ENCODE measurements at regions not wholly inside any gene's neighbourhood (a gene's known extent, or its start where the extent isn't known, plus 50 kb on each side); places are given as distances from the start of the nearest gene placed in this dataset.
"Not testable (repeated sequence)": the region's sequence is repeated elsewhere in the genome, so short reads cannot be mapped to it uniquely, and the experiment has no call there.

DNA sequence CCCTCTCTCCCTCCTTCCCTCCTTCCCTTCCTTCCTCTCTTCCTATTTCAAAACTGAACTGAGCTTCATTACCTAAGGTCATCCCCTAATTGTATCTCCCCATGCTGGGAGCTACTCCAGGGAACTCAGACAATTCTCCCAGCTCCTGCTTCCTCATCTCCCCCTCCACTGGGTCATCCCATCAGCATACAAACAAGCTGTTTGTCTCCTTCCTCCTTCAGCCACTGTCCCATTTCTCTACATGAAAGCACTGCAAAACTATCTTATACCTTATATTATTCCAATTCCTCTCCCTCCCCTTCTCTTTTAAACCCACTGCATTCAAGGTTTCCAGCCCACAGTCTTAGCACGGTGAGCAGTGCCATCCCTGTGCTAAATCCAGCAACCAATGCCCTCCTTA is 262.4 kb downstream of the AGTPBP1 start:
- CTCF ChIA-PET = no interaction called here
- no peak overlapping the region for H3K9ac ChIP-seq (ENCODE audit: low read length)
- DNase-seq (no peak), ATAC-seq (no peak)
- H3K79me2 ChIP-seq (ENCODE audit: low read length) = no peaks in the 10 kb centered on the region
- BruUV-seq (replicated peaks) = no TSS peak
- no peaks in the 10 kb centered on the region for H3F3A ChIP-seq (ENCODE audit: low read length, unreplicated experiment)
- no peak overlapping the region for H3K27ac ChIP-seq (ENCODE audit: low read length)
- no peaks in the 10 kb centered on the region for H4K20me1 ChIP-seq (ENCODE audit: low read length)
- H3K9me3 ChIP-seq (ENCODE audit: low read length) = no peaks in the 10 kb centered on the region
- H3K9me2 ChIP-seq (replicated peaks; ENCODE audit: low read length) = no peaks in the 10 kb centered on the region
- H3K4me1 ChIP-seq (ENCODE audit: insufficient read depth, low read length) = no peaks in the 10 kb centered on the region
- H3K27me3 ChIP-seq (ENCODE audit: low read length) = no peaks in the 10 kb centered on the region; the same call in 1 of the 2 replicates
- no peak overlapping the region for H2AFZ ChIP-seq (ENCODE audit: low read length)
- no peak overlapping the region for H3K4me2 ChIP-seq (ENCODE audit: low read length)
- POLR2A ChIA-PET (ENCODE audit: unreplicated experiment) = no interaction called here
- intact Hi-C loops (cut with micrococcal nuclease) = no loop called here
- TF ChIP-seq, protein P1, sequence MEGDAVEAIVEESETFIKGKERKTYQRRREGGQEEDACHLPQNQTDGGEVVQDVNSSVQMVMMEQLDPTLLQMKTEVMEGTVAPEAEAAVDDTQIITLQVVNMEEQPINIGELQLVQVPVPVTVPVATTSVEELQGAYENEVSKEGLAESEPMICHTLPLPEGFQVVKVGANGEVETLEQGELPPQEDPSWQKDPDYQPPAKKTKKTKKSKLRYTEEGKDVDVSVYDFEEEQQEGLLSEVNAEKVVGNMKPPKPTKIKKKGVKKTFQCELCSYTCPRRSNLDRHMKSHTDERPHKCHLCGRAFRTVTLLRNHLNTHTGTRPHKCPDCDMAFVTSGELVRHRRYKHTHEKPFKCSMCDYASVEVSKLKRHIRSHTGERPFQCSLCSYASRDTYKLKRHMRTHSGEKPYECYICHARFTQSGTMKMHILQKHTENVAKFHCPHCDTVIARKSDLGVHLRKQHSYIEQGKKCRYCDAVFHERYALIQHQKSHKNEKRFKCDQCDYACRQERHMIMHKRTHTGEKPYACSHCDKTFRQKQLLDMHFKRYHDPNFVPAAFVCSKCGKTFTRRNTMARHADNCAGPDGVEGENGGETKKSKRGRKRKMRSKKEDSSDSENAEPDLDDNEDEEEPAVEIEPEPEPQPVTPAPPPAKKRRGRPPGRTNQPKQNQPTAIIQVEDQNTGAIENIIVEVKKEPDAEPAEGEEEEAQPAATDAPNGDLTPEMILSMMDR (conservative IDR thresholded peaks at IDR 0.05; ENCODE audit: low read depth, low read length) = no peak
- TF ChIP-seq EZH2 (IDR thresholded peaks at IDR 0.05; ENCODE audit: low read length, unreplicated experiment) (no peak), EZH2phosphoT487 (IDR thresholded peaks at IDR 0.05; ENCODE audit: borderline replicate concordance, low read length) (no peak)
- no peaks in the 10 kb centered on the region for H3K36me3 ChIP-seq (ENCODE audit: low read depth, low read length)
- no peak overlapping the region for H3K4me3 ChIP-seq (ENCODE audit: low read length)

DNA sequence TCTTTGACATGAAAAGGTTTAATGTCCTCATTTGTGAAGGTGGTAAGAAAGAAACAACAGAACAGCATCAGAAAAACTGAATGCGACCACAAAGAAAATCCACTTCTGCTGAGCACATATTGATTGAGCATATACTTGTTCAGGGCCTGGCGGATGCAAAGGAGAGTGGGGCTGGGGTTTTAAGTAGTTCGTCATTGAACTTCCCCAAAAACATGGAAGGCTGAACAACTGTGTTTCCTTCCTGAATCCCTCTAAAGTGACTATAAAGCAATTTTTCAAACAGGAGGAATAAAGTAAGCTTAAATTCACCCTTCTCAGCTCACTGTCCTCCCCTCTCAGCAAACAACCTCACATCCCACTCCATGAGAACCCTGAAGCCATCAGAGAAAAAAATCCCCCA is 262.9 kb downstream of the AGTPBP1 start:
- no TSS peak for BruUV-seq (replicated peaks)

DNA sequence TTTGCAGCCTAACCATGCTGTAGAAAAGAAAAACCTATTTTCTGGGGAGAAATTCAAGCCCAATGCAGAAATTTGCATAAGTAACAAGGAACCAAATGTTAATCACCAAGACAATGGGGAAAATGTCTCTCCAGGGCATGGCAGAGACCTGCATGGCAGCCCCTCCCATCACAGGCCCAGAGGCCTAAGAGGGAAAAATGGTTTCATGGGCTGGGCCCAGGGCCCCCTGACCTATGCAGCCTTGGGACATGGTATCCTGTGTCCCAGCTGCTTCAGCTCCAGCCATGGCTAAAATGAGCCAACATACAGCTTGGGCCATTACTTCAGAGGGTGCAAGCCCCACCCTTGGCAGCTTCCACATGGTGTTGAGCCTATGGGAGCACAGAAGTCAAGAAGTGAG is 266.9 kb downstream of the AGTPBP1 start:
- H3F3A ChIP-seq (ENCODE audit: low read length, unreplicated experiment); POLR2A ChIA-PET (ENCODE audit: unreplicated experiment); H3K4me3 ChIP-seq (ENCODE audit: low read length); BruUV-seq (replicated peaks); H3K36me3 ChIP-seq (ENCODE audit: low read depth, low read length); H3K9ac ChIP-seq (ENCODE audit: low read length); H2AFZ ChIP-seq (ENCODE audit: low read length); H3K4me1 ChIP-seq (ENCODE audit: insufficient read depth, low read length); CTCF ChIA-PET; ATAC-seq; intact Hi-C loops (cut with micrococcal nuclease); H3K27me3 ChIP-seq (ENCODE audit: low read length); H3K9me3 ChIP-seq (ENCODE audit: low read length); H3K9me2 ChIP-seq (replicated peaks; ENCODE audit: low read length); H3K4me2 ChIP-seq (ENCODE audit: low read length); H3K79me2 ChIP-seq (ENCODE audit: low read length); DNase-seq; H3K27ac ChIP-seq (ENCODE audit: low read length); H4K20me1 ChIP-seq (ENCODE audit: low read length): not testable (repeated sequence)

More for the DNA sequence above, 262.9 kb downstream of the AGTPBP1 start:
- Histone ChIP-seq H3K4me3 (ENCODE audit: low read length) (no peak overlapping the region), H3K9me2 (replicated peaks; ENCODE audit: low read length) (no peaks in the 10 kb centered on the region), H3K9ac (ENCODE audit: low read length) (no peak overlapping the region), H3K36me3 (ENCODE audit: low read depth, low read length) (no peaks in the 10 kb centered on the region), H3K79me2 (ENCODE audit: low read length) (no peaks in the 10 kb centered on the region), H3K4me2 (ENCODE audit: low read length) (no peak overlapping the region), H3K27ac (ENCODE audit: low read length) (no peak overlapping the region), H2AFZ (ENCODE audit: low read length) (no peak overlapping the region), H3F3A (ENCODE audit: low read length, unreplicated experiment) (no peaks in the 10 kb centered on the region), H3K9me3 (ENCODE audit: low read length) (no peaks in the 10 kb centered on the region), H3K27me3 (ENCODE audit: low read length) (no peaks in the 10 kb centered on the region; the same call in 1 of the 2 replicates), H4K20me1 (ENCODE audit: low read length) (no peaks in the 10 kb centered on the region), H3K4me1 (ENCODE audit: insufficient read depth, low read length) (no peaks in the 10 kb centered on the region)
- POLR2A ChIA-PET (ENCODE audit: unreplicated experiment) = no interaction called here
- no peak for DNase-seq
- TF ChIP-seq EZH2phosphoT487 (IDR thresholded peaks at IDR 0.05; ENCODE audit: borderline replicate concordance, low read length) (no peak), EZH2 (IDR thresholded peaks at IDR 0.05; ENCODE audit: low read length, unreplicated experiment) (no peak)
- TF ChIP-seq, protein P1 (conservative IDR thresholded peaks at IDR 0.05; ENCODE audit: low read depth, low read length) = no peak
- no peak for ATAC-seq
- intact Hi-C loops (cut with micrococcal nuclease) = no loop called here
- CTCF ChIA-PET = no interaction called here

All from PC-3 (cell line).